ENCODE measurements at regions not wholly inside any gene's neighbourhood (a gene's known extent, or its start where the extent isn't known, plus 50 kb on each side); places are given as distances from the start of the nearest gene placed in this dataset.
A peak's percentile ranks its signal among the peaks of the same experiment; 100 is the strongest.
"Not testable (repeated sequence)": the region's sequence is repeated elsewhere in the genome, so short reads cannot be mapped to it uniquely, and the experiment has no call there.

DNA sequence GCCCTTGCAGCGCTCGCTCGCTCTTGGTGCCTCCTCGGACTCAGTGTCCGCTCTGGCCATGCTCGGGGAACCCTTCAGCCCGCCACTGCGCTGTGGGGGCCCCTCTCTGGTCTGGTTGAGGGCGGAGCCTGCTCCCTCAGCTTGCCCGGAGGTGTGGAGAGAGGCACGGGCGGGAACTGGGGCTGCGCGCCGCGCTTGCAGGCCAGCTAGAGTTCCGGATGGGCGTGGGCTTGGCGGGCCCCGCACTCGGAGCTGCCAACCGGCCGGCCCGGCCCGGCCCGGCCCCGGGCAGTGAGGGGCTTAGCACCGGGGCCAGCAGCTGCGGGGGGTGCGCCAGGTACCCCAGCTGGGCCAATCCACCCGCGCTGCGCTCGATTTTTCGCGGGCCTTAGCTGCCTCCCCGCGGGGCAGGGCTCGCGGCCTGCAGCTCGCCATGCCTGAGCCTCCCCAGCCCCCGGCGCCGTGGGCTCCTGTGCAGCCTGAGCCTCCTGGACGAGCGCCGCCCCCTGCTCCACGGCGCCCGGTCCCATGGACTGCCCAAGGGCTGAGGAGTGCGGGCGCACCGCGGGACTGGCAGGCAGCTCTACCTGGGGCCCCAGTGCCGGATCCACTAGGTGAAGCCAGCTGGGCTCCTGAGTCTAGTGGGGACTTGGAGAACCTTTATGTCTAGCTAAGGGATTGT lies 217.0 kb upstream of the PKN2 start:
- peak; percentile 47 for ATAC-seq
- Mint-ChIP-seq H3K27ac (no peak overlapping the region), H3K36me3 (no peaks in the 10 kb centered on the region), H3K4me1 (no peaks in the 10 kb centered on the region), H3K27me3 (no peaks in the 10 kb centered on the region), H3K9me3 (no peaks in the 10 kb centered on the region), H3K4me3 (no peak overlapping the region)

- Mint-ChIP-seq H3K27ac (no peak overlapping the region), H3K4me1 (no peaks in the 10 kb centered on the region)
- no peak for ATAC-seq
These were observed 211.8 kb upstream of the PKN2 start for GRCh38 chr1:88472298-88472697.

DNA sequence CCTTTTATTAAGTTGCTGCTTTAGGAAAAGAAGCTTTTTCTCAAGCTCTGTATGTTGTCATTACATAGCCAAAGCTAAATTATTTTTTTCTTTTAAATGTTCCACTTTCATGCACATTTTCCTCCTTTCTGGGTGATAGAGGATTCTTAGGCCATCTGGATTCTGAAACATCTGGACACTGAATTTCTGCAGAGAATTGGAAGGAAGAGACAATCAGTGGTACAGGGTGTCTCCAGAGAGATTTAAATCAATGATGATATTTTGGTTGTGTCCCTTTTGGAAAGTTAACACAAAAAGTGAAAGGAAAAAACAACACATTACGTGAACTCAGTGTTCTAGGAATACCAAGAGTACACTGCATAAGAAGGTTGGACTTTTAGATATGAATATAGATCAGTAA lies 211.4 kb upstream of the PKN2 start:
- H3K27me3 Mint-ChIP-seq: peaks cover 5% of the 10 kb centered on the region
- no peak overlapping the region for H3K4me3 Mint-ChIP-seq

More at GRCh38 chr1:88472298-88472697, 211.8 kb upstream of the PKN2 start:
- Mint-ChIP-seq H3K36me3 (no peaks in the 10 kb centered on the region), H3K27me3 (peaks cover under 1% of the 10 kb centered on the region), H3K9me3 (no peaks in the 10 kb centered on the region), H3K4me3 (no peak overlapping the region)

GRCh38 chr1:88474555-88475304 lies 209.3 kb upstream of the PKN2 start:
- Mint-ChIP-seq H3K27ac (no peak overlapping the region), H3K4me3 (no peak overlapping the region), H3K4me1 (no peaks in the 10 kb centered on the region), H3K27me3 (peaks cover 8% of the 10 kb centered on the region), H3K36me3 (no peaks in the 10 kb centered on the region), H3K9me3 (no peaks in the 10 kb centered on the region)
- no peak for ATAC-seq

More for the DNA sequence above, 211.4 kb upstream of the PKN2 start:
- Mint-ChIP-seq H3K9me3 (no peaks in the 10 kb centered on the region), H3K4me1 (no peaks in the 10 kb centered on the region), H3K27ac (no peak overlapping the region), H3K36me3 (no peaks in the 10 kb centered on the region)
- ATAC-seq: no peak

- ATAC-seq: no peak
- Mint-ChIP-seq H3K4me1 (no peaks in the 10 kb centered on the region), H3K9me3 (no peaks in the 10 kb centered on the region), H3K36me3 (no peaks in the 10 kb centered on the region), H3K4me3 (no peak overlapping the region), H3K27me3 (peaks cover 19% of the 10 kb centered on the region), H3K27ac (no peak overlapping the region)
These were observed 199.2 kb upstream of the PKN2 start for GRCh38 chr1:88484881-88485280.

DNA sequence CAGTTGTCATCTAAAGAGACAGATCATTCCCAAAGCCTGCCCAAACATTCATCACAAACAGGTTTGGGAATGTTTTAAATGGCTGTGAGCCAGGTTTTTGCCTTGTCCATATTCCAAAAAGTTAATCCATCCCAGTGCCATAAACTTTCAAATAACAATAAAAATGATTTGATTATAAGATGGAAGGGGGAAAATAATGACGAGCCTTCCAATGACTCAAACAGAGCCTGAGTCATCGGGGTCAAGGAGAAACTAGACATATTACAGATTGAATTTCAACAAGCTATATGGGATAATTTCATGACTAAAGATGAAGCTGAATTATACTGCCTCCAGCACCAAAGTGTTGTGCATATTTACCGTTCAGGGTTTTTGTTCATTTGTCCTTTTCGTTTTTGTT lies 195.8 kb upstream of the PKN2 start:
- Mint-ChIP-seq H3K4me1 (no peaks in the 10 kb centered on the region), H3K9me3 (no peaks in the 10 kb centered on the region), H3K27ac (no peak overlapping the region), H3K4me3 (no peak overlapping the region), H3K36me3 (no peaks in the 10 kb centered on the region), H3K27me3 (peaks cover 12% of the 10 kb centered on the region)
- no peak for ATAC-seq

- H3K9me3 Mint-ChIP-seq: no peaks in the 10 kb centered on the region
- H3K36me3 Mint-ChIP-seq: no peaks in the 10 kb centered on the region
- no peak for ATAC-seq
- peaks cover 8% of the 10 kb centered on the region for H3K27me3 Mint-ChIP-seq
- no peak overlapping the region for H3K27ac Mint-ChIP-seq
- H3K4me1 Mint-ChIP-seq: no peaks in the 10 kb centered on the region
- H3K4me3 Mint-ChIP-seq: no peak overlapping the region
These were observed 193.4 kb upstream of the PKN2 start for GRCh38 chr1:88490676-88491075.

- Mint-ChIP-seq H3K4me3 (no peak overlapping the region), H3K27me3 (no peaks in the 10 kb centered on the region), H3K4me1 (no peaks in the 10 kb centered on the region), H3K36me3 (no peaks in the 10 kb centered on the region), H3K9me3 (no peaks in the 10 kb centered on the region), H3K27ac (no peak overlapping the region)
- ATAC-seq: no peak
These were observed 184.4 kb upstream of the PKN2 start for GRCh38 chr1:88499671-88500070.

DNA sequence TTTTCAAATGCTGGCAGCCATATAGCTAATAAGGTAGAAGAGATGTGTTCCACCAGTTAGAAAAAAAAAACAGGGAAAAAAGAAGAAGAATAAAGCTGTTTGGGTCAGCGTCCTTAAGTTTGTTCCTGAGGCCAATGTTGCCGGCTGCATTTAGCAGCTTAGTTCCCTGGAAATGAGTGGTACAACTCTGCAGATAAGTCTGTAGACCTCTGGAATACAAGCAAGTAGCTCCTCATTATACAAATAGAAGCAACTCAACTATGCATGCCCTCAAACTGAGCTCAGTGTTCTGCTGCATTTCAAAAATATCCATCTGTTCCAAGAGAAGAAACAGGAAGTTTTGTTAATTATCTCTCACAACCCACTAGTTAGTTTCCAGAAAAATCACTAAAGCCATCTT lies 181.2 kb upstream of the PKN2 start:
- H3K4me1 Mint-ChIP-seq: no peaks in the 10 kb centered on the region
- no peak overlapping the region for H3K27ac Mint-ChIP-seq
- no peak overlapping the region for H3K4me3 Mint-ChIP-seq
- no peaks in the 10 kb centered on the region for H3K36me3 Mint-ChIP-seq
- no peaks in the 10 kb centered on the region for H3K27me3 Mint-ChIP-seq
- no peaks in the 10 kb centered on the region for H3K9me3 Mint-ChIP-seq
- no peak for ATAC-seq

GRCh38 chr1:88503646-88504045 lies 180.4 kb upstream of the PKN2 start:
- no peak for ATAC-seq
- Mint-ChIP-seq H3K4me1 (no peaks in the 10 kb centered on the region), H3K4me3 (no peak overlapping the region), H3K36me3 (no peaks in the 10 kb centered on the region), H3K9me3 (no peaks in the 10 kb centered on the region), H3K27ac (no peak overlapping the region), H3K27me3 (no peaks in the 10 kb centered on the region)

DNA sequence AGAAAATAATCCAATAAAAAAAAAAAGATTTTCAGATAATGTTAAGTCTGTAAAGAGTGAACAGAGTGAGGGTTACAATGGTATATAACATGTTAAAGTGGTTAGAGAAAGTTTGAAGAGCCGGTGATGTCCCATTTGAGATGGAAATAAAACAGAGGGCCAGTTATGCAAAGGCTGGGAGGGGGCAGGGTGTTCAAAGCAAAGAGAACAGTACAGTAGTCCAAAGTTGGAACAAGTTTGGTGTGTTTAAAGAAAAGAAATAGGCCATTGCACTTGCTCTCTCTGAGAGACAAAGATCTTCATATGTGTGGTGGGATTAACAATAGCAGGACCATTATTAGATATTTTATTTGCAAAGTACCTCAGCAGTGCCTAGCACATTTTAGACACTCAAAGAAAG lies 179.5 kb upstream of the PKN2 start:
- Mint-ChIP-seq H3K4me3 (no peak overlapping the region), H3K36me3 (no peaks in the 10 kb centered on the region), H3K27ac (no peak overlapping the region), H3K4me1 (no peaks in the 10 kb centered on the region), H3K9me3 (no peaks in the 10 kb centered on the region), H3K27me3 (no peaks in the 10 kb centered on the region)
- ATAC-seq: no peak

GRCh38 chr1:88509379-88509778 lies 174.7 kb upstream of the PKN2 start:
- Mint-ChIP-seq H3K4me3 (no peak overlapping the region), H3K36me3 (no peaks in the 10 kb centered on the region), H3K9me3 (no peaks in the 10 kb centered on the region), H3K27me3 (no peaks in the 10 kb centered on the region), H3K27ac (no peak overlapping the region), H3K4me1 (no peaks in the 10 kb centered on the region)
- ATAC-seq: no peak

DNA sequence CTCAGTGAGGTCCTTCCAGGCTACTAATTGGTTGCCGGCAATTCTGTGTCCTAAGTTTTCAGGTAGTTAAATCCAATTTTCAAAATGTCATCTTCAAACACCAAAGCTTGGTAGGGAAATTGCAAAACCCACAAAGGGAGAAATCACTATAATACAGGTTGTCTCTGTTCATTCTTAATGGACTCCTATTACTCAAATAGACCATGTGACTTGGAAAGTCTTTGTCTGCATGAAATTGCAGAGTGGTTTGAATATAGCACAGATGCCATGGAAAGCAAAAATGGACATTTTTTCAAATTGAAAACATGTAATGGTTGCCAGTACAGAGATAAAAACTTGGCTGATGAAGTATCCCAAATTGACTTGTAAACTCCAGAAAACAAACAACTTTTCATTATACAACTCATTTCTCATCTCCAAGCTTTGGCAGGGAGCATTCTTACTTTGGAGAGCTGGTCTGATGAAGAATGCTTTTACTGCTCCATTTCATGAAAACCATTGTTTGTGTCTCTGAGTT lies 169.5 kb upstream of the PKN2 start:
- peaks cover 21% of the 10 kb centered on the region for H3K27me3 Mint-ChIP-seq

GRCh38 chr1:88517499-88517898 lies 166.6 kb upstream of the PKN2 start:
- not testable (repeated sequence) for H3K4me1 Mint-ChIP-seq, ATAC-seq, H3K4me3 Mint-ChIP-seq, H3K9me3 Mint-ChIP-seq, H3K36me3 Mint-ChIP-seq, H3K27ac Mint-ChIP-seq
- peaks cover 21% of the 10 kb centered on the region for H3K27me3 Mint-ChIP-seq

More for the DNA sequence above, 169.5 kb upstream of the PKN2 start:
- ATAC-seq: no peak
- no peaks in the 10 kb centered on the region for H3K4me1 Mint-ChIP-seq
- no peak overlapping the region for H3K4me3 Mint-ChIP-seq
- H3K9me3 Mint-ChIP-seq: no peaks in the 10 kb centered on the region
- H3K27ac Mint-ChIP-seq: no peak overlapping the region
- no peaks in the 10 kb centered on the region for H3K36me3 Mint-ChIP-seq

- Mint-ChIP-seq H3K4me1 (no peaks in the 10 kb centered on the region), H3K27me3 (peaks cover 21% of the 10 kb centered on the region), H3K36me3 (no peaks in the 10 kb centered on the region), H3K9me3 (no peaks in the 10 kb centered on the region), H3K4me3 (no peak overlapping the region), H3K27ac (no peak overlapping the region)
- ATAC-seq: no peak
These were observed 164.9 kb upstream of the PKN2 start for GRCh38 chr1:88519156-88519555.
